ENCODE measurements at regions not wholly inside any gene's neighbourhood (a gene's known extent, or its start where the extent isn't known, plus 50 kb on each side); places are given as distances from the start of the nearest gene placed in this dataset.

DNA sequence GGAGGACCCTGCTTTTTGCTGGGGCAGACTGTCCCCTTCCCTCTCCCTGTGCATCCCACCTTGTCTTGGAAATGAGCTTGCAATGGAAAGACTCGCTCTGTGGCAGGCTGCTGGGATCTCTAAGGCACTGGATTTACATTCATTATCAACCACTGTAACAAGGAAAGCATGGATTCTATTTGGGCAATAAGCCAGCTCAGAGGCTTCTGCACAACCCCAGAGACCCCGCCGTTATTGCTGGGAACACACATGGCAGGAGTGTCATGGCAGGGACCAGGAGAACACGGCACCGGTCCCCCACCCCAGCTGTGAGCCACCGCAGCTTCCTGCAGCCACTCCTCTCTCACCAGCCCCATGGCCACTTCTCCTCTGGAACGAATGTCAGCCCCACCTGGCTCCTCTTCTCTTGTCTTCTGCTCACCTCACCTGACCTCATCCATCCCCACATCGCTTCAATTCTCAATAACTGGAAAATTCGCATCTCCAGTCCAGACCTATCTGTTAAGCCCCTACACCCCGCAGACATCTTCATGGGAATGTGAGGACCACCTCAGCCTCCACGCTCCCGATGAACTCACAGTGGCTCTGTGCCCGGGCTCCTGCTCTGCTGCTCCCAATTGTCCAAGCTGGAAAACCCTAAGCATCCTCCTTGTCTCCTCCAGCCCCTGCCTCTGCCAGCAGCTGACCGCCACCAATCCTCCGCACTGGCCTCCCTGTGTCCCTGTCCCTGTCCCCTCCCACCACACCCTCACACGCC lies 181.5 kb downstream of the USP12 start:
- ATAC-seq (peak; percentile 5), DNase-seq (ENCODE audit: low spot score) (no peak)

DNA sequence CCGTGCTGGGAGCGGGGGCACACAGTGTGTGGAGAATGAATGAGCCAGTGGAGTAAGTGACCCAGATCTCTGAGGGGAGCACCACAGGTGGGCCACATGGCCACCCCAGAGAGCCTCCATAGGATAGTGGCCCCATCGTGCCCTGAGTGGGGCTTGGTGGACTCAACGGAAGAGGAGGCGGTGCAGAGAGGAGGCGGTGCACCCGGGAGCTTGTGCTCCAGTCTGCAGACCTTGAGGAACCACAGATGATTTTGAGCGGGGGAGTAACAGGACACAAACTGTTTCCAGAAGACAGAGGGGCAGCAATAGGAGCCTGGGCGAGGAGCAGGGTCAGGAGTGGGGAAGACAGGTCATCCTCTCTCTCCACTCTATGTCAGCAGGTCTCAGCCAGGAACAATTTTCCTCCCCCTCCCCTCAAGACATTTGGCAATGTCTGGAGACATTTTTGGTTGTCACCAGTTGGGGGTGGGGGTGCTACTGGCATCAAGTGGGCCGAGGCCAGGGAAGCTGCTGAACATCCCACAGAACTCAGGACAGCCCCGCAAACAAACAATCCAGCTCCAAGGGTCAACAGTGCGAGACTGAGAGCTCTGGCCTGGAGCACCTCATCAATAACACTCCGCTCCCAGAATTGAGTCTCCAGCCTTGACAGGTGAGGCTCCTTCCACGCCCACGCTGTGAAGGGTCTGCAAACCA lies 182.2 kb downstream of the USP12 start:
- ATAC-seq (no peak), DNase-seq (ENCODE audit: low spot score) (no peak)

DNA sequence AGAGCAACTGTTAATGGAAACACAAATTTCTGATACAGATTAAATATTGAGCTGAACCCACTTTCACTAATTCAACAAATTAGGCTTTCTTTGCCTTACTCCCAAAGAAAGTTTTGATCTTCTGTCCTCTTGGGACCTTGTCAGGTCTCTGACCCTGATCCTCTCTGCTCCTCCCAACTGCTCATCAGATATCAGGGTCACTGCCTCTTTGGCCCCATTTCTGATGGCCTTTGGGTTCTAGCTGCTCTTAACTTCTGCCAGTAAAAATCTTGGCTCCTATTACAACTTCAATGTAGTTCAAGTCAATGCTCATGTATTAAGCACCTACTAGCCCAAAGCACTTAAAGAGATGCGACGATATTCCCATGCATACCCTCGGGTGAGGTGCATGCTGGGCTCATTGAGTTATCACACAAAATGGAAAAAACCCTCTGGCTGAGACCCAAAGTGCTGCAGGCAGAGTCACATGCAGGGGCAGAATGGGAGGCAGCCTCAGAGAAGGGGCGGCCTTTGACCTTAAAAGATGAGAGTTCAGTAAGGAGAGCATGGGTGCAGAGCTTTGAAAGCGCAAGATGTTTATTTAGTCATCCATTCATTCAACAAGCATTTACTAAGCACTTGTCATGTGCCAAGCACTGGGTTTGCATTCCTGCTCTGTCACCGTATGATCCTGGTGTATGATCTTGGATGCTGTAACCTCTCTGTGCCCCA lies 183.4 kb downstream of the USP12 start:
- DNase-seq (ENCODE audit: low spot score) (peak; percentile 79), ATAC-seq (peak; percentile 60)

DNA sequence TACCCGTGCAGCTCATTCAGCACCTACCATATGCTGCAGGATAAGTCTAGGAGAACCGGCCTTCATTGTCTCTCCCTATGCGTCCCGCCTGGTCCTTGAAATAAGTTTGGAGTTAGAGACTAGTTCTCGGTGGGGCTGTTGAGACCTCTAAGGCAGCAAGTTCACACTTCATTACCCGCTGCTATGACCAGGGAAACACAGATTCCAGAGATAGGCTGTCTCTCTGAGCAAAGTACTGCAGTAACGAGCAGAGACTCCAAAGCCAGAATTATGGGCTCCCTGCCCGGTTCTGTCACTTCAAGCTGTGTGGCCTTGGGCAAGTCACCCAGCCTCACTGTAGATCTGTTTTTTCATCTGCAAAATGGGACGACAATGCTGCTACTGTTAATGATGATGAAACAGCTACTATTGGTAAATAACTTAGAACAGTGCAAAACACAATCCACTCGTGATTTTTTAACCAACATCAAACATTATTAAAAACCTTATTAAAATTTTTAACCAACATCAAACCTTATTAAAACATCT lies 184.1 kb downstream of the USP12 start:
- ATAC-seq (no peak), DNase-seq (ENCODE audit: low spot score) (no peak)

DNA sequence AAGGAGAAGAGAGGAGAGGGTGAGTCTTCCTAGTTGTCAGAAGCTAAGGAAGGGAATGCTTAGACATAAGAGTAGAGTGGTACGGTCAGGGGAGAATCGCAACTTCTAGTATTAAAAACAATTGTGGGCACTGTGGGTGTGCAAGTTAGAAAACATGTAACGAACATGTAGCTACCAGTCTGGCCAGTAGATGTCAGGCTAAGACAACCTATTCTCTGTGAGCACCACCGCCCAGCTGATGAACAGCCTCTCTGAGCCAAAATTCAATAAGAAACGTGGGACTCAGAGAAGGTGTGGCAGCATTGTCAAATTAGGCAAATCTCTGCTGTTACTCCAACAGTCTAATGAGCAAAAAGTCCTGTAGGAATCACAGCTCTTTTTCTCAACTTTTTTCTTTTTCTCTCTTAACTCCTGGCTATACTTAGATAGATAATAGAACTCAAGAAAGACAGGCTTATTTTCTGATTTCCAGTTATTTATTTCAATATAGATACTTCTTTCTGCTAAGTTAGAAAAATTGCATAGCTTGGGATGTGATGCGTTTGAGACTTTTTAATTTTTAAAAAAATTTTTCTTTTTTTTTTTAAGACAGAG lies 186.2 kb downstream of the USP12 start:
- DNase-seq (ENCODE audit: low spot score) (peak; percentile 68), ATAC-seq (peak; percentile 68)

DNA sequence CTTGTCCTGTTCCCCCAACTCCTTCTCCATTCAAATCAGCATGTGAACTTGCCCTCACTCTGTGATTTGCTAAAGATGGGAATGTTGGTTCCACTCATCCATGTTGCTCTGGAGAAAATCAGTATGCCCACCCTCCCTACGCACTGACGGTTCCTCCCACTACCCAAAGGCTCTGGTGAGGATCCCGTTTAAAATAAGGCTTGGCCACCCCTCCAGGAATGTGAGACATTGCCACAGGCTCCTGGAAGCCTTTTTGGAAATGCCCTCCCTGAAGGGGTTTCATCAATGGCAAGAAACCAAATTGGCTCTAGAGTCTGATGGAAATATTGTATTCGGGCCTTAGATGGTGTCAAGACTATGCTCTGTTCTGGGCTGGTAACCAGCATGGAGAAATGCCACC lies 187.3 kb downstream of the USP12 start:
- no peak for ATAC-seq
- DNase-seq (ENCODE audit: low spot score), result no peak

DNA sequence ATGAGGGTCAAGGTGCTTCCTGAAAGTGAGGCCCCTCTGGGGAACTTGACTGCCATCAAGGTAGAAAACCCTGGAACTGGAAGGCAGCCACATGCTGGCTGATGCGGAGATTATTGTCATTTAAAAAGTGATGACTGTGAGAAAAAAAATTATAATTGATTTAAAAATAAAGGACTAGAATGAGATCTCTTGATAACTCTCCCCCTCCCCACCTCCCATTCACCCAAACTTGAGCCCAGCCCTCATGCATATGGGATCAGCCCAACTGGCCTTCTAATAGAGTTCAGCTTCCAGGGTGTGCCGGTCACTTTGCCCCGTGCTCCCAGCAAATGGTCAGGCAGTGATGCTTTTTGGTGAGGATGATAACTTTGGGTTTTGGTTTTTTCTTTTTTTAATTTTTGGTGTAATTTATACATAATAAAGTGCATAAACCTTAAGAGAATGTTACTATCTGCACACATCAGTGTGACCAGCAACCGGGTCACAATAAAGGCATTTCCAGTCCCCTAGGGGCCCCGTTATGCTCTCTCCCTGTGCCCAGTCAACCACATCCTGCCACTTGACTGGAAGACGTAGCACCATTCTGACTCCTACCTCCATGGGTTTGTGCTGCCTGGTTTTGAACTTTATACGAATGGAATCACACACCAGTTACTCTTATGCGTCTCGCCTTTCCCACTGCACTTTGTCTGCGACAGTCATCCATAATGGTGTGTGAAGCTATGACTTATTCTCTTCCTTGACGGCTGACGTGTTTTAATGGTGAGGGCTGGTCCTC lies 187.9 kb downstream of the USP12 start:
- no peak for ATAC-seq
- no peak for DNase-seq (ENCODE audit: low spot score)

DNA sequence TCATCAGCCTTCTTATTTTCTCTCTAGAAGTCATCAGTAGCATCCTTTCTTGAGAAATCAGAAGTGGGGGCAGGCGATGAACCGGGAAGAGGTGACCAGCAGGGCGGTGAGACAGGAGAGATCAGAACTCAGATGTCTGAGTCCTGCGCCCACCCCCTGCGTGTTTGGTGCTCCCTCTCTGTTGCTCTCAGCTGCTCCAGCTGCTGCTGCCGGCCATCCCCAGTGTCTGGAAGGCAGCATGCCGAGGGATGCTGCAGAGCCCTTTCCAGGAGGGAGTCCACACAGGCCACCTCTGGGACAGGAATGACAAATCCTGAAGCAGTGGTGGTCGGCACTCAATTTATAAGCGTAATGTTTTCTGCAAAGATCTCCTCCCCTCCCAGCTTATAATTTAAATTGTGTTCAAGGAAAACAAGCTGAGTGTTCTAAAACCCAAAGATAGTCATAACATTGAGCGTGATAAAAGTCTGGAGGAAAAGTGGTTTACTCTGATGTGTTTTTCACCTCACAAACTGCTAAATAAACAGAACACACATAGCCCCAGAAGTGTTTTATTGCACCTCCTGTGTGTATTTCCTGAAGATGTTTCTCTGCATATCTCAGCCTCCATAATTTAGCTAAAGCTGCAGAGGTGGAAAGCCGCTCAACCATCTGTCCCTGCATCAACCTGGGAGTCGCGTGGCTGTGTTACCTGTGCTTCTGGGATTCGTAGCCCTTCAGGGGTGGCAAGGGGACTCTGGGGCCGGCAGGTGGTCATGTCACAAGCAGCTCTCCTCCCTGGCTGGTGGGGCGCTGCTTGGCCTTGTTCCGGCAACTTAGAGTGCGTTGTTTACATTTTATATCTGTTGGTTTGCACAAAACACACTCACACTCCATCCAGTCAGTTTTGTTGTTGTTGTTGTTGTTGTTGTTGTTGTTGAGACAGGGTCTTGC lies 191.2 kb downstream of the USP12 start:
- ATAC-seq (no peak), DNase-seq (ENCODE audit: low spot score) (no peak)

DNA sequence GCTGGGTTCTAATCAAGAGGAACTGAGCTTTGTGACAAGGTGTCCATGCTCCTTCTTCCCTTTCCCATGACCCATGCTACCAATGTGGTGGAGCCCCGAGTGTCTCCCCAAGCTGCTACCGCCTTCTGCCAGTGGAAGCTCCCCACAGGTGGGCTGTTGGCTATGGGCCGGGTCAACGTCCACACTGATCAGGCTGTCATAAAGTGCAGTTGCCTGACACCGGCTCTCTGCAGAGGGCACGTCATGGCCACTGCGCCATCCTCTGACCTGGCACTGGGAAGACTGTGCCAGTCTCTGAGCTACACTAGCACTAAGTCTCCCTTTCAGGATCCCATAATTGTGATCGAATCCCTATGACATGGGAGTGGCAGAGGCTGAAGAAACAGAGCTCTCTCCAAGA lies 192.3 kb downstream of the USP12 start:
- DNase-seq (ENCODE audit: low spot score) (no peak), ATAC-seq (no peak)

DNA sequence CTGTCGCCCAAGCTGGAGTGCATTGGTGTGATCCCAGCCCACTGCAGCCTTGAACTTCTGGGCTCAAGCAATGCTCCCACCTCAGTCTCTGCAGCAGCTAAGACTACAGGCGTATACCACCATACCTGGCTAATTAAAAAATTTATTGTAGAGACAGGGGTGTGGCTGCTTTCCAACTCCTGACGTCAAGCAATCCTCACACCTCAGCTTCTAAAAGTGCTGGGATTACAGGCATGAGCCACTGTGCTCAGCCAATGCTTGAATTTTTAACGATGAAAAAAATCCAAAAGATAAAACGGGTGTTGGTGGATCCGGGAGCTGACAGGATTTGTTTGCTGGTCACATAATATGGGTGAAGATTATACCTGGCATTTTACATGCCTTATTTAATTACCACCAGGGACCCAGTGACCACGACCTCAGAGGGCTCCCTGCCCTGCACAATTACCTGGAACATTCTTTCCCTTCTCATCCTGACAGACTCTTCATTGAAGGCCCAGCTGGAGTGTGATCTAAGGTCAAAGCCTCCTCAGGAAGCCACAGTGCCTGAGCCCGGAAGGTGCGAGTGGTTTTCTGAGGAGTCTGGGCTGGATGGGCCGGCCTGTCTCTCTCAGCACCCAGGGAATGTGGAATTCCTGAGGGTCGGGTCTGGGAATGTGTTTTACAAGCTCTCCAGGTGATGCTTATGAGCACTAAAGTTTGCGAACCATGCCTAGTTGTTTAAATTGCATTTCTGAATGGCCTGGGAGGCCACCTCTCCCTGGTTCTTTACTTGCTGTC lies 193.3 kb downstream of the USP12 start:
- DNase-seq (ENCODE audit: low spot score), result no peak
- no peak for ATAC-seq

DNA sequence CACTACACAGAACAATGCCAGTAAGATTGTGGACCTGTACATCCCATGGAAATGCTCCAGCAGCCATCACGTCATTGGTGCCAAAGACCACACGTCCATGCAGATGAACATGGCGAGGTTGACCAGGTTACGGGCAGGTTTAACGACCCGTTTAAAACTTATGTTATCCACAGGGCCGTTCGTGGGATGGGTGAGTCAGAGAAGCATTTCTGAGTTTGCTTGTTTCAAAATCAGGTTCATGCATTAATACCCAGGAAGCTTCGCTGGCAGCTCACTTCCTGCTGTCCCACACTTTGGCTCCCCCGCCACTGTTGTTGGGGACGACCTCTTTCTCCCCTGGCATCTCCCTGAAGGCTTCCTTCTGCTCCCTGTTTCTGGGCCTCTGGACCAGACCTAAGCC lies 194.1 kb downstream of the USP12 start:
- DNase-seq (ENCODE audit: low spot score) (no peak), ATAC-seq (no peak)

DNA sequence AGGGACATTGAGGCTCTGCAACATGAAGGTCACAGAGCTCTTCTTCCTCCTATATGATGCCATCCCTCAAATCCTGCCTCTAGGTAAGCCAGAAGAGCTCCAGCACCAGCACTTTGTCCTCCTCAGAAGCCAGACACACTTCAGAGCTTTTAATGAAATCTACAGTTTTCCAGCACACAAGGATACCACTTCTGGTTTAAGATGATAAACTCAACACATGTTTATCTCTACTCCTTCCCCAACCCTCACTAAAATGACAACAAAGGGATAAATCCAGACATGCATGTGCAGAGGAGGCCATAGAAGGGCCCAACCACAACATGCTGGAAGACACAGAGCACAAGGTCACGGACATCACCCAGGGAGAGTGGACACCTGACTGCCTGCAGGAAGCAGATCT lies 195.3 kb downstream of the USP12 start:
- DNase-seq (ENCODE audit: low spot score), result no peak

DNA sequence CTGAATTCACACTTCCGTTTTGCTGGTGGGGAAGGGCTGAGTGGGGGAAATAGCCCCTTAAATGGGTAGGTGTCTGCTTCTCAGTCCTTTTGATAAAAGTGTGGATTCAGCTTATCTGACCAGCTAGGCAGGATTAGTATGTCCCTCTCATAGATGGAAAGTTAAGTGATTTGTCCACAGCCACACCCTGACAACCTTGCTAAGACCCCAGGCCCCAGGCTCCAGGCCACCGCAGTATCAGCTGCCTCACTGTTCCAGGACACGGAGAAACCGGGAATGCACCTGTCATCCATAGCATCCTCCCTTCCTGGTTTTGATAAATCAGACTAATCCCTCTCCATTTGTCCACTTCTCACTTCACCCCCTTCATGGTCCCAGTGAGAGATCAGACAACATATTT lies 197.7 kb downstream of the USP12 start:
- DNase-seq (ENCODE audit: low spot score) (no peak), ATAC-seq (no peak)

More for the DNA sequence above, 195.3 kb downstream of the USP12 start:
- no peak for ATAC-seq

DNA sequence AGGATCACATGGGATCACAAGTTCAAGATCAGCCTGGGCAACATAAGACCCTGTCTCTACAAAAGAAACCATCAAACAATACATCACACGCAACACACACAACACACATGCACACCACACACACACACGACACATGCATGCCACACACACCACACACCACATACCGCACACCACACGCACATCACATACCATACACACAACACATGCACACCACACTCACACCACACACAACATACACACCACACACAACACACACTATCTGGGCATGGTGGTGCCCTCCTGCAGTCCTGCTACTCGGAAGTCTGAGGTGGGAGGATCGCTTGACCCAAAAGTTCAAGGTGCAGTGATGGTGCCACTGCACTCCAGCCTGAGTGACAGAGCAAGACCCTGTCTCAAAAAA lies 198.3 kb downstream of the USP12 start:
- no peak for ATAC-seq

DNA sequence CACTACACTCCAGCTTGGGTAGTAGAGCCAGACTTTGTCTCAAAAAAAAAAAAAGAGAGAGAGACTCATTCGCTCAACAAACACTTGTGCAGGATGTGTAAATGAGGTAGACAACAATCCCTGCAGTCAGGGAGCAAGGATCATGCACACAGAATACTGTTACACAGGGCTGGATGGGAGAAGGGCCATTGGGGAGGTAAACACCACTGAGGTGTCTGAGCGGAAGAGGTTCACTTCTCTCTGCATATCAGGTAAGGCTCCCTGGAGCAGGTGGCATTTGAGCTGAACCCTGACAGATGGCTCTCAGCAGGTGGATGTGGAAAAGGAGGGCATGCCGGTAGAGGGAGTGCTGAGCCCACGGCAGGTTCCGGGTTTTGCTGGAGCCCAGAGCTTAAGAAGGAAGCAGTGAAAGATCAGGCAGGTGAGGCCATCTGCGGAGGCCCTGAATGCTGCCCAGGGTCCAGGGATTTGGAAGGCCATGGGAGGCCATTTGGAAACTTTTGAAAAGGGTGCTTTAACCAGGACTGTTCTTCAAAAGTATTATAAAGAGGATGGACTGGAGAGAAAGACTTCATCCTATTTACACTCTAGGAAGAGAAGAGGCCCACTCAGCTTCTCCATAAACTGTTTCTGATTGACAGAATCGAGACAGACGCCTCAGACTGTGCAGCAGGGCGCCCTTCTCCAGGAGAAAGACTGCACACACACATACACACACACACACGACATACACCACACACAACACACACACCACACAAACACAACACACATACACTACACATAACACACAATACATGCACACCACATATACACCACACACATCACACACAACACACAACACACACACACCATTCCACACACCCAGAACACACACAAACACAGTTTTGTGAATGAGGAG lies 199.4 kb downstream of the USP12 start:
- ATAC-seq (peak; percentile 73), DNase-seq (ENCODE audit: low spot score) (peak; percentile 71)

More for the DNA sequence above, 198.3 kb downstream of the USP12 start:
- no peak for DNase-seq (ENCODE audit: low spot score)

DNA sequence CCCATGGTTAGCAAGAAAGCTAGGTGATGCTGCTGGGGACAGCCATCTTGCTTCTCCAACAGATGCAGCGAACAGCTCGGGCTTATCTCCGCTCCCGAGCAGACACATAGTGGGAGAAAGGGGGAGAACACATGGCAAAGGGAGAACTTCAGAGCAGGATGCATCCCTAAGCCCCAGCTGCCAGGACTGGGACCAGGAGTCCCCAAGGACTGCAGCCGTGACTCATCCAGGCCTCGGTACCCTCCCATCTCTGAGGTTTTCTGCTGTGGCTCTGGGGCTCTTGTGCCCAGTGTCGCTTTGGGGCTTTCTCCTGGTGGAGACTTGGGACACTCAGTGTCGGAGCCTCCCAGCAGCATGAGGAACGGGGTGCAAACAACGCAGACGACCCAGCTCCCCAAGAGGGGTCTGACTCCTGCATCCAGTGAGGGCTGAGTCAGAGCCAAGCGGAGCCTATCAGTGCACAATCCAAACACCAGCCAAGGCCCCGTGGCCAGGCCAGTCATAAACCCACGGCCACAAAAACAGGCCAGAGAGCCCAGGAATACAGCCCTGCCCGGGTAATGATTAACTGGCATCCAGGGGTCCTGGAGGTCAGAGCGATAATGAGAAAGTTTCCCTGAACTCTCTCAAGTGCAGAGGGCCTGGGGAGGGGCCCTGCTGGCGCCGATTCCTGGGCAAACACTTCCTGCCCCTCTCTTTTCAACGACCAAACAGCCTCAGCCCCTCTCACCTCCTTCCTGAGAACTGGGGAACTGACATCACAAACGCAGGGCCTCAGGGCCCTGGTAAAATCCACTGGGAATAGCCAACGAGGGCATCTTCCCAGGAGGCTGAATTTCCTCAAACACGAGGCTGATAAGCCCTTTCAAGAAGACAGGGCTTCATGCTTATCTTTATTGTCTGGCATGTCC lies 202.9 kb downstream of the USP12 start:
- peak; percentile 85 for ATAC-seq
- peak; percentile 89 for DNase-seq (ENCODE audit: low spot score)
